C4-2B (cell line): ENCODE measurements at regions not wholly inside any gene's neighbourhood (a gene's known extent, or its start where the extent isn't known, plus 50 kb on each side); places are given as distances from the start of the nearest gene placed in this dataset.

ENCODE experiments used
- CTCF ChIP-seq: fragments of 450-650 bp; conservative IDR thresholded peaks from 2 replicates; pipeline ENCODE4 v1.5.1; 2017; ENCODE audit warnings: mild to moderate bottlenecking
- ZFX ChIP-seq: fragments of 450-650 bp; IDR thresholded peaks from 2 replicates; pipeline ENCODE4 v1.6.1; 2017

- TF ChIP-seq CTCF, result no peak
- no peak for TF ChIP-seq ZFX
Measured at GRCh38 chr22:48187356-48187755, 1424.9 kb downstream of the TBC1D22A start.
